GM23248 (cell line): ENCODE measurements at regions not wholly inside any gene's neighbourhood (a gene's known extent, or its start where the extent isn't known, plus 50 kb on each side); places are given as distances from the start of the nearest gene placed in this dataset.

Experiments used
- EZH2 ChIP-seq: fragments of 200-600 bp; sonication (generic); IDR thresholded peaks from 2 replicates; pipeline ENCODE4 v1.6.1; 2018; ENCODE audit warnings: antibody characterized with exemption, mild to moderate bottlenecking; ENCODE audit not compliant: insufficient read depth, poor library complexity, severe bottlenecking
- EZH2phosphoT487 ChIP-seq: fragments of 200-600 bp; sonication (generic); IDR thresholded peaks from 2 replicates; pipeline ENCODE4 v1.6.1; 2018; ENCODE audit warnings: antibody characterized with exemption, moderate library complexity, mild to moderate bottlenecking, low read depth; ENCODE audit not compliant: insufficient read depth

DNA sequence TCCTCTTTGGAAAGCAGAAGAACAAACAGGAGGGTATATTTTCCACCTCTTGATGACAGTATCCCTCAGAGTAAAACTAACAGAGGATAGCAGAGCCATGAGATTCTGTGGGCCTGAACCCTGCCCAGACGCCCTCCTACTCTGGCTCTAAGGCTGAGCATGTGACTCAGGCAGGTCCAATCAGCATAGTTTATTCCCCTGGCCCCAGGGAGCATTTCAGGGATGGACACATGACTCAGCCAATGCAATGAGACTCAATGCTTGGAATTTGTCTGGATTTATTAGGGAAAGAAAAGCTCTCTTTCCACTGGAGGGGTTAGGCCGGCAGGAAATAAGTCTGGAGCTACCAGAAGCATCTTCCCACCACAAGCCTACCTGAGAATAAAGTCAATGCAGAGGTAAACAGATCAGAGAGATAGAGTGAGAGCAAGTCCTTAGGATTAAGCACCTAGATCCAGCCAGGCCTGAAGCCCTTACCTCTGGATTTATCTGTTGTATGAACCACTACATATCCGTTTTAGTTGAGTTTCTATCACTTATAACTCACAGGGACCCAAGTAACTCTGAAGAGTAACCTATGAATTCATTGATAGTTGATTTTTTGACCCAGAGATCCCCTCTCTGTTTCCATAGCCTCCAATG, 68.2 kb upstream of the EYA2 start:
- no peak for TF ChIP-seq EZH2
- no peak for TF ChIP-seq EZH2phosphoT487
